Pancreas (tissue), 10 donors: ENCODE measurements at regions not wholly inside any gene's neighbourhood (a gene's known extent, or its start where the extent isn't known, plus 50 kb on each side); places are given as distances from the start of the nearest gene placed in this dataset.
"Not testable (repeated sequence)": the region's sequence is repeated elsewhere in the genome, so short reads cannot be mapped to it uniquely, and the experiment has no call there.

Experiments used
- ATAC-seq, 4 donors: fragments of 200-7000 bp; cut with Tn5 transposase; one replicate each; pipeline versions ENCODE4 v1.8.0 to v1.9.1; 2020; ENCODE audit warnings: mild to moderate bottlenecking in 4 of 4, moderate library complexity in 4 of 4
- DNase-seq, 6 donors: peaks; one replicate each; pipeline ENCODE4 v3.0.0-alpha.2; 2020
- FAIRE-seq: peaks from 2 replicates; lab custom pipeline; 2012; peaks lifted over from hg19 to GRCh38; lab: Jason Lieb, UNC
- H3K27ac ChIP-seq, 4 donors: fragments of 200-600 bp; sonication (generic); 1 replicate in 3 of 4; 2 replicates in 1 of 4; pipeline versions ENCODE4 v1.5.0 to v1.8.0; 2020
- H3K27me3 ChIP-seq, 4 donors: fragments of 200-600 bp; one replicate each; pipeline ENCODE4 v1.8.0; 2021
- H3K36me3 ChIP-seq, 3 donors: fragments of 200-600 bp; sonication (generic) in 1 of 3; one replicate each; pipeline versions ENCODE4 v1.5.0 to v1.8.0; 2020 to 2021
- H3K4me1 ChIP-seq, 3 donors: fragments of 200-600 bp; one replicate each; pipeline ENCODE4 v1.8.0; 2021
- H3K4me3 ChIP-seq, 4 donors: fragments of 200-600 bp; sonication (generic) in 2 of 4; one replicate each; pipeline versions ENCODE4 v1.5.0 to v1.8.0; 2020 to 2021
- H3K9me3 ChIP-seq, 4 donors: fragments of 200-600 bp; one replicate each; pipeline ENCODE4 v1.8.0; 2021
- WGBS, 2 donors: extraction: QIAGEN DNeasy Blood & Tissue Kit; methylation state at CpG; one replicate each; pipeline ENCODE4 v1.1.7; 2013; 5-methylcytosine and 5-hydroxymethylcytosine counted together
- intact Hi-C, 3 donors: fragments of 100-400 bp; cut with DNase I; formaldehyde crosslinking; loops; one replicate each; pipeline versions ENCODE4 v1.11.1 to v1.14.2; 2022
- TF ChIP-seq, protein P1 (sequence below), 4 donors: fragments of 200-600 bp; sonication (generic) in 3 of 4; IDR thresholded peaks; one replicate each; pipeline versions ENCODE4 v1.5.0 to v1.8.0; 2021; ENCODE audit warnings: antibody characterized with exemption in 4 of 4
- donor health status: healthy with polysubstance abuse.
- donor health status: DM: no; HTN: no; CAD: no; lungs with moderate emphysema.
- donor health status: DM: no; HTN: no; CAD: no.
- donor health status: control.
- donor health status: control.
- donor health status: Bipolar disorder and iron deficiency.
- donor health status: DM: yes; HTN: yes; CAD: no.
- donor health status: DM: no; HTN: no; CAD: no.
- donor health status: DM: no; HTN: no; CAD: no.
- donor health status: DM: yes; HTN: yes; CAD: no.

DNA sequence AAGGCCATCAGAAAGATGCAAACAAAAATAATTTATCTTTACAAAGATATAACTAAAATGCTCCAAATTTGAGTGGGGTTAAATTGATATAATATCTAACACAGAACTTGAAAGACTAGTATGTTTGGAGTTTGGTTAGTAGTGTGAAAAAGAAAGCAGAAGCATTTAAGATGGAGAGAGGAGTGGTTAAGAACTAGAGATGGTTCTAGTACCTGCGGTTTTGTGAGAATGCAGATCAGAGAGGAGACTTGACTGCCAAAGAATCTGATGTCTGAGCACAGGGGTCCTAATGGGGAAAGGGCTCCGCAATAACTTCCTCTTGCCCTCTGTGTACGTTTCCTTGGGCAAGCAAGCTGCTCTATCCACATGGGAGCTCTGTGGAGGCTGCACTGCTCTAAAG is 506.8 kb upstream of the COBL start:
- no peak for ATAC-seq
- intact Hi-C loops: no loop called here
- FAIRE-seq: no peak
- Histone ChIP-seq H3K27me3 (no peaks in the 10 kb centered on the region), H3K36me3 (no peaks in the 10 kb centered on the region), H3K9me3 (no peaks in the 10 kb centered on the region), H3K4me3 (no peak overlapping the region), H3K4me1 (no peaks in the 10 kb centered on the region), H3K27ac (no peak overlapping the region)
- WGBS, 2 donors: 52 to 64% methylated on average over 3 of the region's 3 CpGs
- no peak for DNase-seq
- TF ChIP-seq, protein P1, sequence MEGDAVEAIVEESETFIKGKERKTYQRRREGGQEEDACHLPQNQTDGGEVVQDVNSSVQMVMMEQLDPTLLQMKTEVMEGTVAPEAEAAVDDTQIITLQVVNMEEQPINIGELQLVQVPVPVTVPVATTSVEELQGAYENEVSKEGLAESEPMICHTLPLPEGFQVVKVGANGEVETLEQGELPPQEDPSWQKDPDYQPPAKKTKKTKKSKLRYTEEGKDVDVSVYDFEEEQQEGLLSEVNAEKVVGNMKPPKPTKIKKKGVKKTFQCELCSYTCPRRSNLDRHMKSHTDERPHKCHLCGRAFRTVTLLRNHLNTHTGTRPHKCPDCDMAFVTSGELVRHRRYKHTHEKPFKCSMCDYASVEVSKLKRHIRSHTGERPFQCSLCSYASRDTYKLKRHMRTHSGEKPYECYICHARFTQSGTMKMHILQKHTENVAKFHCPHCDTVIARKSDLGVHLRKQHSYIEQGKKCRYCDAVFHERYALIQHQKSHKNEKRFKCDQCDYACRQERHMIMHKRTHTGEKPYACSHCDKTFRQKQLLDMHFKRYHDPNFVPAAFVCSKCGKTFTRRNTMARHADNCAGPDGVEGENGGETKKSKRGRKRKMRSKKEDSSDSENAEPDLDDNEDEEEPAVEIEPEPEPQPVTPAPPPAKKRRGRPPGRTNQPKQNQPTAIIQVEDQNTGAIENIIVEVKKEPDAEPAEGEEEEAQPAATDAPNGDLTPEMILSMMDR (IDR thresholded peaks at IDR 0.05): no peak

DNA sequence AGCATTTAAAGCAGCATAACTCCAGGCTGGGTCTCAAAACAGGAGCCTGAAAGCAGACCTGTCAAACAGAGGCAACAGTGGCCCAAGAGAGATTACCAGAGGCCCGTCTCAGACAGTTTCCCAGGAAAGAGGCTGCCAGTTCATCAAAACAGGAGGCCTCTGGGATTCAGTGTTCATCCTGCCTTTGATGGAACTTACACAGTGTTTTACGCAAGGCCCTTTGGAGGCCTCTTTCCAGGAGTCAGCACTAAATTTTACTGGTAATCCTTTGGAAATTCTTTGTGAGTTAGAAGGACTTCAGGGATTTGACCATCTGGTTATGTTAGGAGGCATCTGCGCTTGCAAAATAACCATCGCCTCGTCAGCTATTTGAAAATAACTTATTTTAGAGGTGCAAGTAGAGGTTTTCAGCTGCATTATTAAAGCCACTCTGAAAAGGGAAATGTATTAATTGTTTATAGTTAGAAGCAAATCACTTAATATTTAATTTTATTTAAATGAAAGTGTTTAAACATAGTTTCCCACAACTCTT is 501.2 kb upstream of the COBL start:
- ATAC-seq (peak in 1 of 4 donors; percentile 43), FAIRE-seq (no peak), DNase-seq (no peak)
- 70 to 73% methylated on average over 5 of the region's 5 CpGs for WGBS, 2 donors
- Histone ChIP-seq H3K36me3 (no peaks in the 10 kb centered on the region), H3K4me3 (no peak overlapping the region), H3K27me3 (no peaks in the 10 kb centered on the region), H3K4me1 (no peaks in the 10 kb centered on the region), H3K9me3 (no peaks in the 10 kb centered on the region), H3K27ac (no peak overlapping the region)
- intact Hi-C loops: no loop called here
- TF ChIP-seq, protein P1 (IDR thresholded peaks at IDR 0.05): no peak

DNA sequence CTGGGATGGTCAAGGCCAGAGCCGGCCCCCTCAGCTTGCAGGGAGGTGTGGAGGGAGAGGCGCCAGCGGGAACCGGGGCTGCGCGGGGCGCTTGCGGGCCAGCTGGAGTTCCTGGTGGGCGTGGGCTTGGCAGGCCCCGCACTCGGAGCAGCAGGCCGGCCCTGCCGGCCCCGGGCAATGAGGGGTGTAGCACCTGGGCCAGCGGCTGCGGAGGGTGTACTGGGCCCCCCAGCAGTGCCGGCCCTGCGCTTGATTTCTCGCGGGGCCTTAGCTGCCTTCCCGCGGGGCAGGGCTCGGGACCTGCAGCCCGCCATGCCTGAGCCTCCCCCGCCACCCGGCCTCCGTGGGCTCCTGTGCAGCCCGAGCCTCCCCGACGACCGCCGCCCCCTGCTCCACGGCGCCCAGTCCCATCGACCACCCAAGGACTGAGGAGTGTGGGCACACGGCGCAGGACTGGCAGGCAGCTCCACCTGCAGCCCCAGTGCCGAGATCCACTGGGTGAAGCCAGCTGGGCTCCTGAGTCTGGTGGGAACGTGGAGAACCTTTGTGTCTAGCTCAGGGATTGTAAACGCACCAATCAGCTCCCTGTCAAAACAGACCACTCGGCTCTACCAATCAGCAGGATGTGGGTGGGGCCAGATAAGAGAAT is 489.3 kb upstream of the COBL start:
- H3K4me1 ChIP-seq, intact Hi-C loops, H3K36me3 ChIP-seq, FAIRE-seq, H3K4me3 ChIP-seq, H3K27ac ChIP-seq, H3K9me3 ChIP-seq, H3K27me3 ChIP-seq, ATAC-seq: not testable (repeated sequence)
- peak in 1 of 6 donors; percentile 50 for DNase-seq
- WGBS, 2 donors: 89 to 90% methylated on average over 24 to 41 of the region's 41 CpGs

DNA sequence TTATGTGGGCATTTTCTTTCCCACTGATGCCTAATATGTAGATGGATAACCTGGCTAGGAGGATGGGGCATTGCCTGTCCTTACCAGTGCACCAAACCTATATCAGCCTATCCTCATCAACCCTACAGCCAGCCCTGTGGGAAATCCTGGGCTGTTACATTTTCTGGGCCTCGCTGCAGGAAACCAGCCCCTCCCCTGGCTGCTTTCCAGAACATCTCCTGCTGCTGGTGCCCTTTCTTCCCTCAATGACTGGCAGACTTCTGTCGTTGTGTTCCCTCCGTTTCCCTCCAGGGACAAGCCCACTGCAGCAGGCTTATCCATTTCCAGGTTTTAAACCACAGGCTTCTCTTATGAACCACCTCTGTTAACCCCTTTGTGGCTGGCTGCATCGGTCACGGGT is 486.1 kb upstream of the COBL start:
- no peaks in the 10 kb centered on the region for H3K36me3 ChIP-seq
- no peak for ATAC-seq
- H3K4me1 ChIP-seq: no peaks in the 10 kb centered on the region
- no peaks in the 10 kb centered on the region for H3K9me3 ChIP-seq
- no peak overlapping the region for H3K4me3 ChIP-seq
- WGBS, 2 donors: 21 to 30% methylated on average over 5 of the region's 5 CpGs
- no peak overlapping the region for H3K27ac ChIP-seq
- intact Hi-C loops: no loop called here
- TF ChIP-seq, protein P1 (IDR thresholded peaks at IDR 0.05): no peak
- no peaks in the 10 kb centered on the region for H3K27me3 ChIP-seq
- no peak for FAIRE-seq
- no peak for DNase-seq

DNA sequence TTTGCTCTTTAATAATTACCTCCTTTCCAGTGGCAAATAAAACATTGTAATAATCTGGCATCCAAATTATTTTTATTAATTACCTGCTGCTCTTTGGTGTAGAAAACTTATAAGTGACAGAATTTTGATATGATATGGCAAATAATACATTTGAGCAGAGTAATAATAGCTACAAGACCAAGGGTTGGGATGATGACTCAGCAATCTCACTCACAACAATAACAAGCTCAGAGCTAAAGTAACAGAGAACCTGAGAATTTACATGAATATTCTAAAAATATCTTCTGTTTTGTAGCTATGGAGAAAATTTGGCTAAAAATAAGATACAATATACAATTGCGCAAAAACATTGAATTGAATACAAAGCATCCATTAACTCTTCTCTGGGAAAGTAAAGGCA is 480.8 kb upstream of the COBL start:
- intact Hi-C loops: no loop called here
- no peak overlapping the region for H3K4me3 ChIP-seq
- no peaks in the 10 kb centered on the region for H3K36me3 ChIP-seq
- H3K4me1 ChIP-seq: no peaks in the 10 kb centered on the region
- 88 to 98% methylated on average over 1 of the region's 1 CpG for WGBS, 2 donors
- TF ChIP-seq, protein P1 (IDR thresholded peaks at IDR 0.05): no peak
- no peaks in the 10 kb centered on the region for H3K27me3 ChIP-seq
- no peak overlapping the region for H3K27ac ChIP-seq
- no peaks in the 10 kb centered on the region for H3K9me3 ChIP-seq
- DNase-seq (no peak), ATAC-seq (no peak), FAIRE-seq (no peak)
